ENCODE measurements at regions not wholly inside any gene's neighbourhood (a gene's known extent, or its start where the extent isn't known, plus 50 kb on each side); places are given as distances from the start of the nearest gene placed in this dataset.
"Not testable (repeated sequence)": the region's sequence is repeated elsewhere in the genome, so short reads cannot be mapped to it uniquely, and the experiment has no call there.

DNA sequence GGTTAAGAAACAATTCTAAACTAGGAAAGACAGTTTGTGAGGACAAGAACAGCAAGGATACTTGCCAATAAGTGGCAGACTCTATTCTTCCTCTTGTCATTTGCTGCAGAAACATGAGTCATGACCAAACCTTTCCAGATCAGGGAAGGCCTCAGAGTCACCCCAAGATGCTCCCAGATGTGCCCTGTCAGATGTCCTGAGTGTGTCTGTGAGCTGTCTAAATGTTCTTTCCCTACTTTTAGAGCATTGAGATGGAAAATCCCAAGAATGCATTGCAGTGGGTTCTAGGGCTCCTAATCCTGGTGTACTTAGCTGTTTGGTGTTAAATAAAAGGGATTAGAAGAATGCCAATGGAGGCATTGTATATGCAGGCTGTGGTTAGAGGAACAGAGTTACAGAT lies 57.5 kb upstream of the KIAA0040 start:
- H3K9me3 ChIP-seq, result peaks cover 0 to 10% (median 1%) of the 10 kb centered on the region in 8 donors
- H3K27me3 ChIP-seq (replicated peaks in 1 of 7), result no peaks in the 10 kb centered on the region
- H3K36me3 ChIP-seq, result no peaks in the 10 kb centered on the region
- intact Hi-C loops (cut with DNase I; ENCODE audit: low total_unique reads), result no loop called here
- TF ChIP-seq, protein P1, sequence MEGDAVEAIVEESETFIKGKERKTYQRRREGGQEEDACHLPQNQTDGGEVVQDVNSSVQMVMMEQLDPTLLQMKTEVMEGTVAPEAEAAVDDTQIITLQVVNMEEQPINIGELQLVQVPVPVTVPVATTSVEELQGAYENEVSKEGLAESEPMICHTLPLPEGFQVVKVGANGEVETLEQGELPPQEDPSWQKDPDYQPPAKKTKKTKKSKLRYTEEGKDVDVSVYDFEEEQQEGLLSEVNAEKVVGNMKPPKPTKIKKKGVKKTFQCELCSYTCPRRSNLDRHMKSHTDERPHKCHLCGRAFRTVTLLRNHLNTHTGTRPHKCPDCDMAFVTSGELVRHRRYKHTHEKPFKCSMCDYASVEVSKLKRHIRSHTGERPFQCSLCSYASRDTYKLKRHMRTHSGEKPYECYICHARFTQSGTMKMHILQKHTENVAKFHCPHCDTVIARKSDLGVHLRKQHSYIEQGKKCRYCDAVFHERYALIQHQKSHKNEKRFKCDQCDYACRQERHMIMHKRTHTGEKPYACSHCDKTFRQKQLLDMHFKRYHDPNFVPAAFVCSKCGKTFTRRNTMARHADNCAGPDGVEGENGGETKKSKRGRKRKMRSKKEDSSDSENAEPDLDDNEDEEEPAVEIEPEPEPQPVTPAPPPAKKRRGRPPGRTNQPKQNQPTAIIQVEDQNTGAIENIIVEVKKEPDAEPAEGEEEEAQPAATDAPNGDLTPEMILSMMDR (IDR thresholded peaks at IDR 0.05 in 8 of 11, conservative IDR thresholded peaks at IDR 0.05 in 3 of 11), result no peak
- TF ChIP-seq POLR2AphosphoS5 (IDR thresholded peaks at IDR 0.05), result peak in 1 of 3 donors; percentile 12
- peak overlapping the region in 4 of 8 donors; percentile 14 to 58 (median 32) for H3K27ac ChIP-seq
- H3K4me3 ChIP-seq, result no peak overlapping the region
- DNase-seq, result no peak
- H3K4me1 ChIP-seq, result no peaks in the 10 kb centered on the region

GRCh38 chr1:175248036-175248435 lies 55.5 kb upstream of the KIAA0040 start:
- not testable (repeated sequence) for H3K4me1 ChIP-seq; H3K4me3 ChIP-seq; H3K36me3 ChIP-seq; DNase-seq; H3K27ac ChIP-seq; H3K27me3 ChIP-seq (replicated peaks in 1 of 7)
- peaks cover 0 to 28% (median 15%) of the 10 kb centered on the region in 8 donors for H3K9me3 ChIP-seq
- intact Hi-C loops (cut with DNase I; ENCODE audit: low total_unique reads), result loop anchor here (10.0 kb wide), 1 partner anchor 57 kb away; no protein-coding TSS in a partner anchor
- WGBS, 5 donors, result 45 to 64% (median 48%) methylated on average over 3 of the region's 3 CpGs

DNA sequence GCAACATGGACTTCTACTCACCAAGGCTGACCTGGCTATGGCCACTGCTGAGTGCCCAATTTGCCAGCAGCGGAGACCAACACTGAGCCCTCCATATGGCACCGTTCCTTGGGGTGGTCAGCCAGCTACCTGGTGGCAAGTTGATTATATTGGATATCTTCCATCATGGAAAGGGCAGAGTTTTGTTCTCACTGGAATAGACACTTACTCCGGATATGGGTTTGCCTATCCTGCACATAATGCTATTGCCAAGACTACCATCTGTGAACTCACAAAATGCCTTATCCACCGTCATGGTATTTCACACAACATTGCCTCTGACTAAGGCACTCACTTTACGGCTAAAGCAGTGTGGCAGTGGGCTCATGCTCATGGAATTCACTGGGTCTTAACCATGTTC lies 54.5 kb upstream of the KIAA0040 start:
- not testable (repeated sequence) for H3K27ac ChIP-seq; H3K4me3 ChIP-seq; DNase-seq; H3K4me1 ChIP-seq; H3K36me3 ChIP-seq; H3K27me3 ChIP-seq (replicated peaks in 1 of 7)
- 88 to 100% (median 97%) methylated on average over 3 to 5 of the region's 5 CpGs for whole genome bisulfite sequencing, 5 donors
- intact Hi-C loops (cut with DNase I; ENCODE audit: low total_unique reads), result loop anchor here (10.0 kb wide), 1 partner anchor 58 kb away; no protein-coding TSS in a partner anchor
- peaks cover 0 to 28% (median 15%) of the 10 kb centered on the region in 8 donors for H3K9me3 ChIP-seq

DNA sequence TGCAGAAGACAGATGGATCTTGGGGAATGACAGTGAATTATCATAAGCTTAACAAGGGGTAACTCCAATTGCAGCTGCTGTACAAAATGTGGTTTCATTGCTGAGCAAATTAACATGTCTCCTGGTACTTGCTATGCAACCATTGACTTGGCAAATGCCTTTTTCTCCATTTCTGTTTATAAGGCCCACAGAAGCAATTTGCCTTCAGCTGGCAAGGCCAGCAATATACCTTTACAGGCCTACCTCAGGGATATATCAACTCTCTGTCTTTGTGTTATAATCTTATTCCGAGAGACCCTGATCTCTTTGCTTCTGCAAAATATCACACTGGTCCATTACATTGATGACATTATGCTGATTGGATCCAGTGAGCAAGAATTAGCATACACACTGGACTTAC lies 52.7 kb upstream of the KIAA0040 start:
- no peak for DNase-seq
- Histone ChIP-seq H3K36me3 (no peaks in the 10 kb centered on the region), H3K27me3 (replicated peaks in 1 of 7) (no peaks in the 10 kb centered on the region), H3K27ac (no peak overlapping the region), H3K4me3 (no peak overlapping the region), H3K4me1 (no peaks in the 10 kb centered on the region), H3K9me3 (peaks cover 0 to 19% (median 15%) of the 10 kb centered on the region in 8 donors)
- TF ChIP-seq POLR2A (IDR thresholded peaks at IDR 0.05) (no peak), POLR2AphosphoS5 (IDR thresholded peaks at IDR 0.05) (no peak)
- intact Hi-C loops (cut with DNase I; ENCODE audit: low total_unique reads), result loop anchor here (10.0 kb wide), 1 partner anchor 59 kb away; no protein-coding TSS in a partner anchor
- WGBS, 5 donors, result 91 to 100% (median 97%) methylated on average over 1 of the region's 1 CpG

- TF ChIP-seq POLR2AphosphoS5 (IDR thresholded peaks at IDR 0.05), result no peak
- TF ChIP-seq, protein P1 (IDR thresholded peaks at IDR 0.05 in 8 of 11, conservative IDR thresholded peaks at IDR 0.05 in 3 of 11), result no peak
- no peak for TF ChIP-seq POLR2A (IDR thresholded peaks at IDR 0.05)
- DNase-seq, result no peak
- no peaks in the 10 kb centered on the region for H3K36me3 ChIP-seq
- H3K9me3 ChIP-seq, result peaks cover 0 to 19% (median 15%) of the 10 kb centered on the region in 8 donors
- no peak overlapping the region for H3K27ac ChIP-seq
- H3K4me3 ChIP-seq, result no peak overlapping the region
- intact Hi-C loops (cut with DNase I; ENCODE audit: low total_unique reads), result loop anchor here (10.0 kb wide), 1 partner anchor 61 kb away; no protein-coding TSS in a partner anchor
- 83 to 96% (median 92%) methylated on average over 1 of the region's 1 CpG for WGBS, 5 donors
- H3K27me3 ChIP-seq (replicated peaks in 1 of 7), result no peaks in the 10 kb centered on the region
- no peaks in the 10 kb centered on the region for H3K4me1 ChIP-seq
Observed at GRCh38 chr1:175244206-175244605, 51.6 kb upstream of the KIAA0040 start.
